ENCODE measurements at regions not wholly inside any gene's neighbourhood (a gene's known extent, or its start where the extent isn't known, plus 50 kb on each side); places are given as distances from the start of the nearest gene placed in this dataset.
"Not testable (repeated sequence)": the region's sequence is repeated elsewhere in the genome, so short reads cannot be mapped to it uniquely, and the experiment has no call there.

DNA sequence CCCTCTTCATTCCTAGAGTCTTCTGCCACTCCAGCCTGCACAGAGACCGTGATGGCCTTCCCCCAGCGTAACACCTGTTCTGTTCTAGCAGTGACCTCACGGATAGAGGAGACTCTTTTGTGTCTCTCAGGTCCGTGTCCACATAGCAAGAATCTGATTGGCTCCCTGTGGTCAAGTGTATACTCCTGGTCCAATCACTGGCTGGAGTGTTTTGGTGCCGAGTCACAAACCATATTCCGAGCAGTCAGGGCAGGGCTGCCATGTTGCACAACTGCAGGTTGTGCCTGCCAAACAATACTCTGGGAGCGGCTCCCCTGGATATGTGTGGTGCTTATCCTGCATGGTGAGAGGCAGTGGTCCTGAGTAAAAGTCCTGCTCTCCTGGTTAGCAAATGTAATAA lies 402.4 kb downstream of the KCNRG start:
- DNase-seq (ENCODE audit: low read depth in 2 of 2), result no peak

DNA sequence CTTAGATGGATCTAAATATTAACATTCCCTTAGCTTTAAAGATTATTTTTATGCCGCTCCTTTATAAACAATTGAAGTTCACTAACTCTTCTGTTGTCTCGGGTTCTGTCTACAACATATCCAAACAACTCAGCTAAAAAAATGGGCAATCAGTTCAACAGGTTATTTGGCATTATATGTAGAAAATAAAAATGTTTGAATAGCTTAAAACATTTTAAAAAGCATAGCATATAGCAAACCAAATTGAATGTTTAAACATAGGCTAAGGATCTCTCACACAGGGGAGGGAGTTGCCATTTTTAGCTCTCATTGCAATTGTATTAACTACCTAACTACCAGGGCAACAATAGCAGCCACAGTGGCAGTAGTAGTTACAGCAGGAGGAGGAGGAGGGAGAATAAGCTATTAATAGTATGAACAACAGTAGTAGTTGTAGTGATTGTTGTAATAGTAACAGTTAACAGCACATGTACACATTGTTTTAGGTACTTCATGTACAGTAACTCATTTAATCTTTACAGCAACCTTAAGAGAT lies 404.2 kb downstream of the KCNRG start:
- no peak for DNase-seq (ENCODE audit: low read depth in 2 of 2)

DNA sequence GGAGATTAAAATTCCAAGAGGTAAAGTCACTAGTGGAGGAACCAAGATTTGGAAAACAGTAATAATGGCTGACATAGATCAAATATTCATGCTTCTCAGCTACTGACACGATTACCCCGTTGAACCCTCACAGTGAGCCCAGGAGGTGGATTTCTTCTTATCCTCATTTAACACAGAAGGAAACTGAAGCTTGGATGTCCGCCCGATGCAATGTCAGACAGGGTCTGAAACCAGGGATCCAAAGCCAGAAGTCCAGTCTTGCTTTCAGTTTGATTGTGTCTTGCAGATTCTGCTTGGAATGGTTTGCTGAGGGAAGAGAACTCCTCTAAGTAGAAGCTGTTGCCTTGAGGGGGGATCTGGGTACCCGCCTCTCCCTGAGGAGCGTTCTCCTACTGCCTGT lies 404.7 kb downstream of the KCNRG start:
- no peak for DNase-seq (ENCODE audit: low read depth in 2 of 2)

DNA sequence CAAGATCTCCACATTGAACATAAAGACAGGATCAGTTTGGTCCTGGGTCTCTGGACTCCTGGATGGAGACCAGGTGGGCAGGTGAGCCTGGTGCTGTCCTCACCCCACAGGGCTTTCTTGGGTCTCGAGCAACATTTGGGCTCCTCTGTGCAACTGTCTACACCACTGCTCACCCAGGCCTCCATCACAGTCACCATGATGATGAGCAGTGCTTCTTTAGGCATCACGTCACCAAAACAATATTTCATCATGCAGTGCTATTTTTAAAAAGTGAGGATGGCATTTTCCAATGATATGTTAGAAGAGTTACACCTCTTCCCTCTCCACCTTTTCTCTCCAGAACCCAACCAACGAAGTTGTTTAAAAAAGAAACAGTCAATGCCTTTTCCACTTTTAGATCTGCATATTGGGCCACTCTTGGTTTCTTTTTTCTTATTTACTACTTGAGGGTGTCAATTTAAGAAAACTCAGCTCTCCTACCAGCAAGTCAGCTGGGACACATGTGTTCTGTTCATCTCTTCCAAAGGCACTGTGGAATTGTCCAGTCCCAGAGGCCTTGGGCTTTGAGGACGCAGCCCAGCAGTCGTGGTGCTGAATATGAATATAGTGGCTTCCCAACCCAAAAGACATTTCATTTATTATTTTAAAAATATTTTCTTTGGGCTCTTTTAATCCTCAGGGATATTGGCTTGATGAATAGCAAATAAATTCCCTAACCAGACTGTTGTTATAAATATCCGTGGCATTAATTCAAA lies 405.7 kb downstream of the KCNRG start:
- DNase-seq (ENCODE audit: low read depth in 2 of 2), result no peak

DNA sequence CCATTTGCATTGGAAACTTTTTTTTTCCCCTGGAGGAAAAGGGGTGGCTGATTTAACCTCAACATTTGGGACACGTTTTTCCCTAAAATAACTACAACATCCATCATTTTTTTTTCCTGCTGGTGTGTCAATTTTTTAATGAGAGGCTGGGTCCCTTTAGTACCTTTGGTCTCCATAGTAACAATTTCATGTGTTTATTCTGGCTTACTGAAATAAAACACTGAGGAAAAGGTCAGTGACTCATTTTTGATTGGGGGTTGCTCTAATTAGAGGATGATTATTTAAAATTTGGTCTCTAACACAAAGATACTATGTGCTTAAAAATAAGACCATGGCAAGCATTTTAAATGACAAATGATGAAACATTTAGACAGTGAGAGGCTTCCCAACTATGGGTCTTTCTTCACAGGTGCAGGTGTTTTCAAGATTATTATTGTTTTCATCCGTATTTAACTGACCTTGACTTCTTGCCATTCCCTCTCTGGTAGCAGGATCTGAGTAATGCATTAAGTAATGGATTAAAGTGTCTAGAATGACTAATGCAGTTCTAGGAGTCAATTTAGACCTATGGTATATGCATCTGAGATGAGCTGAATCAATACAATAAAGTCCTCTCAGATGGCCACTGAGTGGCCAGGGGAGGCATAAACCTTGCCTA lies 406.4 kb downstream of the KCNRG start:
- DNase-seq (ENCODE audit: low read depth in 2 of 2), result no peak

DNA sequence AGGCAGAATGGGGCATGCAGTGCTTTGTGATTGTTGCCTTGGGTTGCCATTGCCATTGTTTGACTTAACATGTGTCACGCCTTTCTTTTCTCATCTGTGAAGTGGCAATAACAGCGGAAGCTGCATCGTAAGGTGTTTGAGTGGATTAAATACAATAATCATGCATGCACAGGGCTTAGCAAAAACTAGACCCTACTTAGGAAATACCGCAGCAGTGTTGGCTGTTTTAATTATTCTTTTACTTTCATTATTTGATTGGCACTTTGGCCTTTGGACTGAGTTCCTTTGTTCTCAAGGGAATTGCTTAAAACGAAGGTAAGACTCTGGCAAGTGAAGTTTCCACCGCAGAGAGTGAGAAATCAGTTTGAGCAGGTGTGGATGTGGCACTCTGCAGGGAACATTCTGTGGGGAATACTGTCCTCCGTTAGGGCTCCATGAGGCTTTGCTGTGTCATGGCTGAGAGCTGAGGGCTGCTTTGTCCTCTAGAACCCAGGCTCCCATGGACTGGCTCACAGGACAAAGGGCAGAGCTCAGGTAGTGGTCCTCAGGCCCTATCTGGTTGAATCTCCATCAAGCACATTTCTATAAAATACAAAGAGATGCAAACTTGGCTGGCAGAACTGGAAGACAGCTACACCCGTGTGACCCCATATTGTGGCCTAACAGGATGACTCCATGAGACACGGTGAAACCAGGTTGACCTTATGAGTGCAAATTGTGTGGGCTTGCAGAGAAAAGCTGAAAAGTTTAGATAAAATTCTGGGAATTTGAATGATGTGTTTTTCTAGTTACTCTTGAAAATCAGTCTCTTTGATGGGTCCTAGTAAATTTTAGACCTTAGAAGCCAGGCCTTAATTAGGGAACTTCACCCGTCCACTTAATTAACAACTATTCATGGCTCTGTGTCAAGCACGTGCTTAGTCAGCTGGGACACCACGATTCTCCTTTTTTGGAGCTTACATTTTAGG lies 407.2 kb downstream of the KCNRG start:
- no peak for DNase-seq (ENCODE audit: low read depth in 2 of 2)

DNA sequence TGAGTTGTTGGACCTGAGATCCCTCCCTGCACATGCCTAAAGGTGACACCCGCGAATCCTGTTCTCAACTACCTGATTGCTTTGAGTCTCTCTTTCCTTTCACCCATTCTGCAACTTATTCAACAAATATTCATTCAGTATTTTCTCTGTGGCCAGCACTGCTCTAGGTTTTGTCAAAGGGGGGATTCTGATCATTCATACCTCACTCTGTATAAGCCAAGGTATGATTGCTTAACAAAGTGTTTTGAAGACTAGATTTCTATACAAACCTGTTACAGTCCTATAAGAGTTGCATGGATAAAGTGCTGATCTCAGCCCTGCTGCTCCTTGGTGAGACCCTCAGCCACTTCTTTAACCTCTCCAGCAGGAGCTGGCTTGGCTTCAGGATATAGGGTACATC lies 409.7 kb downstream of the KCNRG start:
- no peak for DNase-seq (ENCODE audit: low read depth in 2 of 2)

DNA sequence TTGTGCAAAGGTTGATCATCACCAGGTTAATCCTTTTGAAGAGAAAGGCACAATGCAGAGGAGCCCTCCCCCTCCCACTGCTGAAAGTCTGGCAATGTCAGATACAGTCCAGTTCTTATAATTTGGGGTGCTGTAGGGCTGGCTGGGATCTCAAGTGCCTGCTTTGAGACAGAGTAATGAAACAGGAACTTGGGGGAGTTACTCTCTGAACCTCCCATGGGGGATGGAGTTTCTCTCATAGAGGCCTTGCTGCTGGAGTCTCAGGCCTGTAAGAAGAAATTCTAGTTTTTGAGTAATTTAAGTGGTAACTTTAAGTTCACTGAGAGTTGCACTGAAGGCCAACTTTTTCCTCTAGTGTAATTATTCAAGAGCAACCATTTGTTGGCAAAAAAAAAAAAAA lies 410.5 kb downstream of the KCNRG start:
- no peak for DNase-seq (ENCODE audit: low read depth in 2 of 2)

DNA sequence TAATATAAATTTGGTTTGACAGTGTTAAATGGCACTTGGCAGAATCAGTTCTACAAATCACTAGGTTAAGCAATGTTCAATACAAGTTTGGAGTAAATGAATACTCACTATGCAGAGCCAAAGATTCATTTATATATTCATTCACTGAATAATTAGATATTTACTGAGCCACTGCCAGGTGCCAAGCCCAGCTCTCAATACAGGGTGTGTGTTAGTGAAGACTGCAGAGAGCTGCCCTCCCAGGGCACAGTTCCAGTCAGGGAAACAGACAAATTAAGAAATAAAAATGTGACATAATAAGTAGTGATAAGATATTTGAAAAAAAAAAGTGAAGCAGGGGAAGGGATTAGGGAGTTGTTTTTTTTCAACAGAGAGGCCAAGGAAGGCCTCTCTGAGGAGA lies 411.7 kb downstream of the KCNRG start:
- DNase-seq (ENCODE audit: low read depth in 2 of 2), result no peak

DNA sequence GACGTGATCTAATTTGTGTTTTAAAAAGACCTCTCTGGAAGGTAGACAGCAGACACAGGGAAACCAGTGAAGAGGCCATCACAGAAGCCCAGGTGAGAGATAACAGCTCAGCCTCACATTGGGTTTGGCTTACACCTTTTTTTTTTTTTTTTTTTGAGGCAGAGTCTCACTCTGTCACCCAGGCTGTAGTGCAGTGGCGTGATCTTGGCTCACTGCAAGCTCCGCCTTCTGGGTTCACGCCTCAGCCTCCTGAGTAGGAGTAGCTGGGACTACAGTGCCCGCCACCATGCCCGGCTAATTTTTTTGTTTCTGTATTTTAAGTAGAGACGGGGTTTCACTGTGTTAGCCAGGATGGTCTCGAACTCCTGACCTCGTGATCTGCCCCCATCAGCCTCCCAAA lies 412.3 kb downstream of the KCNRG start:
- DNase-seq (ENCODE audit: low read depth in 2 of 2), result not testable (repeated sequence)

DNA sequence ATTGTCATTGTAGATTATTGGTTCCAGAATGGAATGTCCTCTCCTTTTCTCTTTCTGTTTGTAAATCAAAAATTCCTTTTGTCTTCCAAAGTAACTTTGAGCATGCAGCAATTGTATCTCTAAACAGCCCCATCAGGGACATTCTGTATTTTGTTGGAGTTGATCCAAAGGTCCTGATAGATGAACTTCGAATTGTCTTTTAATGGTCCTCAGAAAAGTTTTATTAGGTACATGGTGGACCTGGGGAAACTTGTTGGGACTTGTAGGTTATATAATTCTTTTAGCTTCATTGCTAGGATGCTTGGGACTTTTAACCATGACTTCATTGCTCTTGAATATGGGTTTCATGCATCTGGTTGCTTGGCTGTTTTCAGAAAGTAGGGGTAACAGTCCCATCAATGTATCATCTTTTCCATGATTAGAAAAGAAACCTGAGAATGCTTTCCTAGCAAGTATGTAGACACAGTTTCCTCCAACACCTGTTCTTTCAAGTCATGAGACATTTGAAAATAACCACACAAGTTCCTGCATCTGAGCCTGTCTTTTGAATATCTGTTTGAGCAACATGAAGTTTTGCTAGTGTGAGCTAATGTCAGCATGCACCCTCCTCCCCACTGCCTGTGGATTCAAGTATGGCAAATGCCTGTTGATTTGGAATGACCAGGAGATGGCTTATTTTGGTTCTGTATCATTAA lies 413.1 kb downstream of the KCNRG start:
- no peak for DNase-seq (ENCODE audit: low read depth in 2 of 2)

DNA sequence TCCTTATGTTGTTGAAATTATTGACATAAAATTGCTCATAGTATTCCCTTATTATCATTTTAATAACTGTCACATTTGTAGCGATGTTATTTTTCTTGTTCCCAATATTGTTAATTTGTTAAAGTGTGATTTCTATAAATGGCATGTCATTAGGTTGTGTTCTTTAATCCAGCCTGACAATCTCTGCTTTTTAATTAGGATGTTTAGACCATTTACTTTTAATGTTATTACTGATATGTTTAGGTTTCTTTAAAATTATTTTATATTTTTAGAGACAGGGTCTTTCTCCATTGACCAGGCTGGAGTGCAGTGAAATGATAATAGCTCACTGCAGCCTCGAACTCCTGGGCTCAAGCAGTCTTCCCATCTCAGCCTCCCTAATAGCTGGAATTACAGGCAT lies 408.5 kb downstream of the DLEU7 start:
- DNase-seq (ENCODE audit: low read depth in 2 of 2), result no peak

DNA sequence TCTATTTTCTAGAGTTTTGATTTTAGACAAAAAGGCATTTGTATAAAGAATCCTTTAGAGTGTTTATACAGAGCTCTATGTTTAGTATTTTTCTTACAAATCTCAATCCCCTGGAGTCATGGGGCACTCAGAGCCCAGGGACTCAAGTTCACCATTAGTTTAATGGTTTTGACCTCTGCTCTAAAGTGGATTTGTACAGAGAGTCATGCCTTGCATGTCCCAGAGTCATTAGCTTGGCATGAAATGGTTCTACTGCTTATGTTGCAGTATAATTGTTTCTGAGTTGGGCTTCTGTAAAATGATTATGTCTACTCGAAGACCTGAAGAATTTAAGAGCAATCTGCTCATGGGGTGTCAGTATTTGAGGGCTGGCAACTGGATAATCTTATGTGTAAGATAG lies 406.2 kb downstream of the DLEU7 start:
- no peak for DNase-seq (ENCODE audit: low read depth in 2 of 2)

DNA sequence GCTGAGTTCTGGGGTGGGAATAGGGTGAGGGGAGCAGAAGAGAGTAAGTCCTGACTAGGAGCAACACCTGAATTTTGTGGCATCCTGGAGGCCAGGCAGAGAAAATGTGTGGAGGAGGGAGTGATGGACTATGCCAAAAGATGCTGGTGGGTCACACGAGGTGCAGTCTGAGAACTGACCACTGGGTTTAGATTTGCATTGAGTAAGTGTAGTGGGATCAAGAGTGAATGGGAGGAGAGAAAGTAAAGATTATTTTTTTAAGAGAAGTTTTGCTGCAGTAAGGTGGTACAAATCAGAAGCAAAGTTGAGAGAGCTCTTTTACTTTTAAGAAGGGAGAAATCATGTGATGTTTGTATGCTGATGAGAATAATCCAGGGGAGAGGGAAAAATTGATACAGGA lies 405.1 kb downstream of the DLEU7 start:
- no peak for DNase-seq (ENCODE audit: low read depth in 2 of 2)

DNA sequence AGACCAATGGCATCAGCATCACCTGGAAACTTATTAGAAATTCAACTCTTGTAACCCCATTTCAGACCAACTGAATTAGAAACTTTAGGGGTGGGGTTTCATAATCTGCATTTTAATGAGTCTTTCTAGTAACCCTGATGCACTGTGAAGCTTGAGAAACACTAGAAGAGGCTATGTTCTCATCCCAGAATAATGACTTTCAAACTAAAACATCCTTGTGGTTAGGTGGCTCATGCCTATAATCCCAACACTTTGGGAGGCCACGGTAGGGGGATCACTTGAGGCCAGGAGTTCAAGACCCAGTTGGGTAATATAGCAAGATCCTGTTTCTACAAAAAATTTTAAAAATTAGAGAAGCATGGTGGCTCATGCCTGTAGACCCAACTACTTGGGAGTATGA lies 402.4 kb downstream of the DLEU7 start:
- no peak for DNase-seq (ENCODE audit: low read depth in 2 of 2)

DNA sequence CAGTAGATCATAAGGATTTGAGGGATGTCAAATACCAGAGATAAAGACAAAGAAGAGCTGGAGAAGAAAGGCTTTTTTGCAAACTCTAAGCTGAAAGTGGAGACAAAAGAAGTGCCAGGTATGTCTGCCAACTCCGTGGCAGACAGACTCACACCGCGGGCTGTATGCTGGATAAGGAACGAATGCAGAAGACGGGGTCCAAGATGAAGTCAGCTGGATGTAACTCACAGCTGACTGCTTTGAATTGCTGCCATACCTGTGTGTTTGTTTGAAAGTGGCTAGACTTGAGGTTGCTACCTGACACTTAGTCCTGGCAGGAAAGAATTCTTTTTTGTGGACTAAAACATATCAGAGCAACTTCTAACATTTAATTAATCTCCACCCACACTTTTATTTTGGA lies 398.8 kb downstream of the DLEU7 start:
- DNase-seq (ENCODE audit: low read depth in 2 of 2), result no peak

DNA sequence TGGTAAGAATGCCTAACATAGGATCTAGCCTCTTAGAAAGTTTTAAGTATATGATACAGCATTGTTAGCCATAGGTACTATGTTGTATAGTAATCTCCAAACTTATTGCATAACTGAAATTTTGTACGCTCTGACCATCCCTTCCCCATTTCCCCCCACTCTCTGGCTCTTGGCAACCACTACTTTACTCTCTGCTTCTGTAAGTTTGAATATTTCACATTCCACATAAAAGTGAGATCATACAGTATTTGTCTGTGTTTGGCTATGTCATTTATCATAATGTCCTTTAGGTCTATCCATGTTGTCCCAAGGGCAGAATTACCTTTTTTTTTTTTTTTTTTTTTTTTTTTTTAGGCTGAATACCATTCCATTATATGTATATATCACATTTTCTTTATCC lies 396.9 kb downstream of the DLEU7 start:
- DNase-seq (ENCODE audit: low read depth in 2 of 2), result no peak

DNA sequence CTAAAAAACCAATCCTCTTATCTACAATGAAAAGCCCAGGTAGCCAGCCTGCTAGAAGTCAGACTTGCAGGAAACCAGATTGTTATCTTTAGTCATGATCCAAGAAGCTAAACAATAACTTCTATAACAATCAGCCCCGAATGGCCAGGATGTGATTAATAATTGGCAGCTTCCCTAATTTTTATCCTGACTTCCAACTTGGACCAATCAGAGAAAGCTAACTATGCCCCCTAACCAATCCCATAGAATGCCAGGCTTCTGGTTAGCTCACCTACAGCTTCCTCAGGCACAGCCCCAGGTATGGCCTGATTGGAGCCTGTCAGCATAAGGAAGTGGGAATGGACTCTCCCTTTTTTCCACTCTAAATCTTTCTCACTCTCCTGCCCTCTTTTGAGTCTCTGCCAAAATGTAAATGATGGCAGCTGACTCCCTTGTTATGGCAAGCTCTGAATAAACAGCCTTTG lies 394.9 kb downstream of the DLEU7 start:
- DNase-seq (ENCODE audit: low read depth in 2 of 2), result no peak

DNA sequence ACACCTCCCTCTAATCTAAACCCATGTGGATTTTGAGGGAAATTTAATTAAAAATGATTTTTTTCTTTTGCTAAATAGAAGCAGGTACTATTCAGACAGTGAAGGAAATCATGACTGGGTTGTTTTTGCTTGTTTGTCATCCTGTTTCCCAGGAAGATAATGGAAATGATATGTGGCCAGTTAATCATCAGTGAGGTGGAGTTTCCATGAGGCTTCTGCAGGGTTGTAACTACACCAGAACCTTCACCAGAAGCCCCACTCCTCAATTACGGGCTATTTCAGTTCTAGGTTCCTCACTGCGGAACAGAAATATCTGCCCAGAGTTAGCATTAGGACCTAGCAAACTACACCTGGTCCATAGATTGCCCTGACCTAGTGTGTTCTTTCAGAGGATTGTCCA lies 394.0 kb downstream of the DLEU7 start:
- DNase-seq (ENCODE audit: low read depth in 2 of 2), result no peak

DNA sequence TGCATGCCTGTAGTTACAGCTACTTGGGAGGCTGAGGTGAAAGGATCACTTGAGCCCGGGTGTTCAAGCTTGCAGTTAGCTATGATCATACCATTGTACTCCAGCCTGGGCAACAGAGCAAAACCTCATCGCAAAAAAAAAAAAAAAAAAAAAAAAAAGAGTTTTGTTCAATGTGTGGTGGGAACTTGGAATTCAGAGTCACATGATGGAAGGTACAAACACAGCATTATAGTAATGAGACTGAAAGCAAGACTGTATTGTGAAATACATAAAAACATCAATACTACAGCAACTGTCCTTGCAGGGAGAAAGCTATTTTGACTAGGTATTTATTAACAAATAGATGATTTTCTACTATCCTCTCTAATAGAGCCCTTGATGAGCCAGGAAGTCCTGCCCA lies 393.2 kb downstream of the DLEU7 start:
- DNase-seq (ENCODE audit: low read depth in 2 of 2), result no peak

DNA sequence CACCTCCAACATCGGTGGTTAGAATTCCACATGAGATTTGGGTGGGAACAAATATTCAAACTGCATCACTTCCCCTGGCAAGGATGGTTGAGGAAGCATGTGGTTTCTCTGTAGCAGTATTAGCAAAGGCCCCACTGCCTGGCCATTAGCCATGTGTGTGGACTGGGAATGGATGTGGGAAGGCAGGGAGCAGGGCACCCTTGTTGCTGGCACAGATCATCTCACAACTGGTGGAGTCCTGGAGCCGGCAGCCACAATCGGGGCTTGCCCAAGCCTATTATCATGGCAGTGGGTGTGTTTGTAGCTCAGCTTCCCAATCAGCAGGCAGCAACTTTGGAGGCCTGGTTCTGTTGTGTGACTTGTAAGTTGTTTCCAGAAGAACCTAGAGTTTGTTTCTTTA lies 391.9 kb downstream of the DLEU7 start:
- no peak for DNase-seq (ENCODE audit: low read depth in 2 of 2)

DNA sequence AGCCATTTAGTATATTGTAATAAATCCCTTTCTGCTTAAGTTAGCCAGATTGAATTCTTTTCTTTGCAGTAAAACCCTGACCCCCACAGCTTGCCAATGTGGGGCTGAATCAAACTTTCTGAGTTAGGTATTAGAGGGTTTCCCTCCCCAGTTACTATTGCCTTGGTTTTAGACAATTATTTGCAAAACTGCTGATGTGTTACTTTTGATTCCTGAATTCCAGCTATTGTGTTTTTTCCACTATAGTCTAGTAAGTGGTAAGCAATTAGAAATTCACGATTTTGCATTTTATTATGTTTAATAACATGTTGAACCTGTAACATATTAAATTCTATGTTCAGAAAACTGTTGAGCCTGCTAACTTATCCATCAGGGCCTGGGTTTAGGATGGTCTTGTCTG lies 391.5 kb downstream of the DLEU7 start:
- DNase-seq (ENCODE audit: low read depth in 2 of 2), result no peak

Measured in activated CD8-positive, alpha-beta memory T cell treated with anti-CD3 and anti-CD28 coated beads for 4 hours (primary cell).